WTC11 (cell line): ENCODE measurements at regions not wholly inside any gene's neighbourhood (a gene's known extent, or its start where the extent isn't known, plus 50 kb on each side); places are given as distances from the start of the nearest gene placed in this dataset.

Experiments
- ATAC-seq: fragments of 200-7000 bp; cut with Tn5 transposase; 2 replicates; pipeline ENCODE4 v1.10.0; 2021; ENCODE audit warnings: mild to moderate bottlenecking, moderate library complexity
- CTCF ChIA-PET: fragments of 300-600 bp; sonication (Branson Sonifier 250); formaldehyde crosslinking; loops from one replicate; lab custom pipeline; 2021; ENCODE audit warnings: antibody characterized with exemption; lab: Charles Lee
- POLR2A ChIA-PET: fragments of 350-600 bp; sonication (Branson Sonifier 250); formaldehyde crosslinking; loops from one replicate; lab custom pipeline; 2021; ENCODE audit warnings: antibody characterized with exemption; lab: Charles Lee
- DNase-seq: peaks from one replicate; pipeline ENCODE4 v3.0.0; 2021; ENCODE audit warnings: low spot score
- H3K27ac Mint-ChIP-seq: 2 replicates; pipeline ENCODE4 v1.8.0; 2021; ENCODE audit warnings: mixed read lengths
- H3K27me3 Mint-ChIP-seq: 2 replicates; pipeline ENCODE4 v1.8.0; 2021; ENCODE audit warnings: low read depth, mild to moderate bottlenecking, moderate library complexity, mixed read lengths
- H3K36me3 Mint-ChIP-seq: 2 replicates; pipeline ENCODE4 v1.8.0; 2021; ENCODE audit warnings: mixed read lengths
- H3K4me1 Mint-ChIP-seq: 2 replicates; pipeline ENCODE4 v1.8.0; 2022; ENCODE audit warnings: mixed read lengths
- H3K4me3 Mint-ChIP-seq: 2 replicates; pipeline ENCODE4 v1.8.0; 2021; ENCODE audit warnings: mild to moderate bottlenecking, moderate library complexity, mixed read lengths
- H3K9me3 Mint-ChIP-seq: 2 replicates; pipeline ENCODE4 v1.8.0; 2021; ENCODE audit warnings: mixed read lengths
- AFF4 ChIP-seq: sonication (generic); formaldehyde crosslinking; IDR thresholded peaks from 2 replicates; pipeline ENCODE4 v1.8.1; 2023; ENCODE audit warnings: mild to moderate bottlenecking, missing genetic modification reagents, borderline replicate concordance
- ATF2 ChIP-seq: sonication (generic); formaldehyde crosslinking; IDR thresholded peaks from 2 replicates; pipeline ENCODE4 v1.8.1; 2022; ENCODE audit warnings: low read depth, missing genetic modification reagents, borderline replicate concordance
- ATF6 ChIP-seq: sonication (generic); formaldehyde crosslinking; IDR thresholded peaks from 2 replicates; pipeline ENCODE4 v1.8.1; 2023; ENCODE audit warnings: mild to moderate bottlenecking, missing genetic modification reagents
- CTCF ChIP-seq: fragments of 200-600 bp; IDR thresholded peaks from 2 replicates; pipeline ENCODE4 v1.8.0; 2022; ENCODE audit warnings: antibody characterized with exemption
- E2F5 ChIP-seq: sonication (generic); formaldehyde crosslinking; IDR thresholded peaks from 2 replicates; pipeline ENCODE4 v1.8.1; 2022; ENCODE audit warnings: mild to moderate bottlenecking, moderate library complexity, missing genetic modification reagents
- ESRRA ChIP-seq: sonication (generic); formaldehyde crosslinking; IDR thresholded peaks from 2 replicates; pipeline ENCODE4 v1.8.1; 2022; ENCODE audit warnings: mild to moderate bottlenecking, missing genetic modification reagents, borderline replicate concordance
- IRF2 ChIP-seq: sonication (generic); formaldehyde crosslinking; IDR thresholded peaks from 2 replicates; pipeline ENCODE4 v1.8.0; 2022; ENCODE audit warnings: low read depth, missing genetic modification reagents, borderline replicate concordance
- MAX ChIP-seq: sonication (generic); formaldehyde crosslinking; IDR thresholded peaks from 2 replicates; pipeline ENCODE4 v1.8.0; 2022; ENCODE audit warnings: mild to moderate bottlenecking, missing genetic modification reagents
- TEAD4 ChIP-seq: sonication (generic); formaldehyde crosslinking; IDR thresholded peaks from 2 replicates; pipeline ENCODE4 v1.8.0; 2022; ENCODE audit warnings: mild to moderate bottlenecking, missing genetic modification reagents
- ZBTB43 ChIP-seq: sonication (generic); formaldehyde crosslinking; IDR thresholded peaks from 2 replicates; pipeline ENCODE4 v1.8.1; 2023; ENCODE audit warnings: mild to moderate bottlenecking, missing genetic modification reagents
- ZNF281 ChIP-seq: sonication (generic); formaldehyde crosslinking; IDR thresholded peaks from 2 replicates; pipeline ENCODE4 v1.8.0; 2023; ENCODE audit warnings: mild to moderate bottlenecking, missing genetic modification reagents
- ZNF512 ChIP-seq: sonication (generic); formaldehyde crosslinking; IDR thresholded peaks from 2 replicates; pipeline ENCODE4 v1.8.1; 2022; ENCODE audit warnings: missing genetic modification reagents, borderline replicate concordance
- ZNF671 ChIP-seq: fragments of 250-450 bp; sonication (Bioruptor Pico); IDR thresholded peaks from 2 replicates; pipeline ENCODE4 v1.8.0; 2021; ENCODE audit warnings: mild to moderate bottlenecking

GRCh38 chr16:51716195-51716594 lies 565.1 kb upstream of the SALL1 start:
- peaks cover 28% of the 10 kb centered on the region for H3K9me3 Mint-ChIP-seq
- no peak for ATAC-seq

GRCh38 chr16:51713502-51713901 lies 562.4 kb upstream of the SALL1 start:
- H3K27me3 Mint-ChIP-seq = peaks cover 4% of the 10 kb centered on the region
- H3K36me3 Mint-ChIP-seq = no peaks in the 10 kb centered on the region
- H3K9me3 Mint-ChIP-seq = peaks cover 20% of the 10 kb centered on the region
- no peak for TF ChIP-seq E2F5
- TF ChIP-seq ATF2 (CRISPR knock-in tag) = no peak
- TF ChIP-seq ZNF671 (CRISPR knock-in tag) = no peak
- TF ChIP-seq TEAD4 (CRISPR knock-in tag) = no peak
- TF ChIP-seq CTCF = no peak
- no peak for TF ChIP-seq AFF4
- no peak for TF ChIP-seq MAX
- TF ChIP-seq ATF6 = no peak
- no peak for TF ChIP-seq IRF2 (CRISPR knock-in tag)
- TF ChIP-seq ZBTB43 (CRISPR knock-in tag) = no peak
- no peak for TF ChIP-seq ZNF512 (CRISPR knock-in tag)
- TF ChIP-seq ESRRA = no peak
- DNase-seq (no peak), ATAC-seq (no peak)
- H3K4me3 Mint-ChIP-seq = no peak overlapping the region
- CTCF ChIA-PET = no interaction called here
- H3K27ac Mint-ChIP-seq = no peak overlapping the region
- POLR2A ChIA-PET = no interaction called here
- peaks cover 3% of the 10 kb centered on the region; the same call in 1 of the 2 replicates for H3K4me1 Mint-ChIP-seq

More at GRCh38 chr16:51716195-51716594, 565.1 kb upstream of the SALL1 start:
- ChIA-PET POLR2A (no interaction called here), CTCF (no interaction called here)
- Mint-ChIP-seq H3K36me3 (no peaks in the 10 kb centered on the region), H3K27ac (no peak overlapping the region), H3K4me3 (no peak overlapping the region), H3K4me1 (0 out of 2 replicates have a peak, but pooled peaks cover 3% of the 10 kb centered on the region), H3K27me3 (peaks cover 4% of the 10 kb centered on the region; the same call in 1 of the 2 replicates)
- TF ChIP-seq ESRRA = no peak
- TF ChIP-seq ZNF281 (CRISPR knock-in tag) = no peak
- TF ChIP-seq ZNF671 (CRISPR knock-in tag) = no peak
- TF ChIP-seq, all 79 proteins: peak for 0
- DNase-seq = no peak
